ENCODE measurements at regions not wholly inside any gene's neighbourhood (a gene's known extent, or its start where the extent isn't known, plus 50 kb on each side); places are given as distances from the start of the nearest gene placed in this dataset.

- TF ChIP-seq CTCF (IDR thresholded peaks at IDR 0.05; ENCODE audit: borderline replicate concordance, control extremely low read depth, extremely low read depth, insufficient read depth, missing control alignments), result no peak
- no peak for DNase-seq (ENCODE audit: low spot score)
- in situ Hi-C loops (cut with MboI; ENCODE audit: low sequenced_read_pairs, unreplicated experiment), result loop anchor here (25.0 kb wide), 1 partner anchor 912 kb away; no protein-coding TSS in a partner anchor
Measured at GRCh38 chr5:103498800-103499551, 63.6 kb downstream of the NUDT12 start.

- no peak for DNase-seq (ENCODE audit: low spot score)
- in situ Hi-C loops (cut with MboI; ENCODE audit: low sequenced_read_pairs, unreplicated experiment), result loop anchor here (25.0 kb wide), 1 partner anchor 911 kb away; no protein-coding TSS in a partner anchor
- TF ChIP-seq CTCF (IDR thresholded peaks at IDR 0.05; ENCODE audit: borderline replicate concordance, control extremely low read depth, extremely low read depth, insufficient read depth, missing control alignments), result no peak
Measured at GRCh38 chr5:103498211-103498610, 64.4 kb downstream of the NUDT12 start.

- in situ Hi-C loops (cut with MboI; ENCODE audit: low sequenced_read_pairs, unreplicated experiment), result loop anchor here (25.0 kb wide), 1 partner anchor 910 kb away; no protein-coding TSS in a partner anchor
- TF ChIP-seq CTCF (IDR thresholded peaks at IDR 0.05; ENCODE audit: borderline replicate concordance, control extremely low read depth, extremely low read depth, insufficient read depth, missing control alignments), result no peak
- DNase-seq (ENCODE audit: low spot score), result no peak
Measured at GRCh38 chr5:103497781-103498180, 64.8 kb downstream of the NUDT12 start.

GRCh38 chr5:103490030-103490739 lies 72.4 kb downstream of the NUDT12 start:
- in situ Hi-C loops (cut with MboI; ENCODE audit: low sequenced_read_pairs, unreplicated experiment), result loop anchor here (25.0 kb wide), 1 partner anchor 903 kb away; no protein-coding TSS in a partner anchor
- DNase-seq (ENCODE audit: low spot score), result no peak
- TF ChIP-seq CTCF (IDR thresholded peaks at IDR 0.05; ENCODE audit: borderline replicate concordance, control extremely low read depth, extremely low read depth, insufficient read depth, missing control alignments), result no peak

- DNase-seq (ENCODE audit: low spot score), result no peak
- in situ Hi-C loops (cut with MboI; ENCODE audit: low sequenced_read_pairs, unreplicated experiment), result loop anchor here (25.0 kb wide), 1 partner anchor 902 kb away; no protein-coding TSS in a partner anchor
- TF ChIP-seq CTCF (IDR thresholded peaks at IDR 0.05; ENCODE audit: borderline replicate concordance, control extremely low read depth, extremely low read depth, insufficient read depth, missing control alignments), result no peak
Measured at GRCh38 chr5:103489307-103489706, 73.3 kb downstream of the NUDT12 start.

- TF ChIP-seq CTCF (IDR thresholded peaks at IDR 0.05; ENCODE audit: borderline replicate concordance, control extremely low read depth, extremely low read depth, insufficient read depth, missing control alignments), result no peak
- in situ Hi-C loops (cut with MboI; ENCODE audit: low sequenced_read_pairs, unreplicated experiment), result loop anchor here (25.0 kb wide), 1 partner anchor 901 kb away; no protein-coding TSS in a partner anchor
- peak; percentile 3 for DNase-seq (ENCODE audit: low spot score)
Measured at GRCh38 chr5:103487822-103488493, 74.6 kb downstream of the NUDT12 start.
